ENCODE measurements at regions not wholly inside any gene's neighbourhood (a gene's known extent, or its start where the extent isn't known, plus 50 kb on each side); places are given as distances from the start of the nearest gene placed in this dataset.

DNA sequence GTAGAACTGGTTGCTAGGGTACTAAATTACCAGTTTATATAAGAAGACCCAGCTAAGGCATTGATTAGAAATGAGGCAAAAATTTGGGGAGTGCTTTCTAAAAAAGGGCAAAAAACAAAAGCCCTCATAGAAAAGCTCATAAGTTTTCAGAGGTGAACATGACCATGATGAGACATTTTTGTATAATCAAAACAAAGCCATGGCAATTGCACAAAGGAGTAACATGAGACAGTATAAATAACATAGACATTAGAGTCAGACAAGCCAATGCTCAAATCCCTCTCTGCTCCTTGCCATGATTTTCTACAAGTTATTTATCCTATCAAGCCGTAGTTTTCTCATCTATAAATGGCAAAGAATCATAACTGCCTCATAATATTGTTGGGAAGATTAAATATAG lies 112.2 kb upstream of the ADTRP start:
- no peaks in the 10 kb centered on the region for H3K4me1 ChIP-seq
- H3K36me3 ChIP-seq (ENCODE audit: control insufficient read depth, insufficient read depth, low read length) = no peaks in the 10 kb centered on the region
- no TSS peak for BruUV-seq (replicated peaks)
- Mint-ChIP-seq H3K4me1 (ENCODE audit: low read depth, unreplicated experiment) (no peaks in the 10 kb centered on the region), H3K27me3 (ENCODE audit: insufficient read depth, unreplicated experiment) (peaks cover 11% of the 10 kb centered on the region), H3K36me3 (ENCODE audit: insufficient read depth, unreplicated experiment) (no peaks in the 10 kb centered on the region), H3K9me3 (ENCODE audit: unreplicated experiment) (no peaks in the 10 kb centered on the region), H3K27ac (ENCODE audit: unreplicated experiment) (no peak overlapping the region), H3K4me3 (ENCODE audit: unreplicated experiment) (no peak overlapping the region)
- H3K4me3 ChIP-seq (ENCODE audit: low read depth, low read length) = no peak overlapping the region
- TF ChIP-seq, protein P1, sequence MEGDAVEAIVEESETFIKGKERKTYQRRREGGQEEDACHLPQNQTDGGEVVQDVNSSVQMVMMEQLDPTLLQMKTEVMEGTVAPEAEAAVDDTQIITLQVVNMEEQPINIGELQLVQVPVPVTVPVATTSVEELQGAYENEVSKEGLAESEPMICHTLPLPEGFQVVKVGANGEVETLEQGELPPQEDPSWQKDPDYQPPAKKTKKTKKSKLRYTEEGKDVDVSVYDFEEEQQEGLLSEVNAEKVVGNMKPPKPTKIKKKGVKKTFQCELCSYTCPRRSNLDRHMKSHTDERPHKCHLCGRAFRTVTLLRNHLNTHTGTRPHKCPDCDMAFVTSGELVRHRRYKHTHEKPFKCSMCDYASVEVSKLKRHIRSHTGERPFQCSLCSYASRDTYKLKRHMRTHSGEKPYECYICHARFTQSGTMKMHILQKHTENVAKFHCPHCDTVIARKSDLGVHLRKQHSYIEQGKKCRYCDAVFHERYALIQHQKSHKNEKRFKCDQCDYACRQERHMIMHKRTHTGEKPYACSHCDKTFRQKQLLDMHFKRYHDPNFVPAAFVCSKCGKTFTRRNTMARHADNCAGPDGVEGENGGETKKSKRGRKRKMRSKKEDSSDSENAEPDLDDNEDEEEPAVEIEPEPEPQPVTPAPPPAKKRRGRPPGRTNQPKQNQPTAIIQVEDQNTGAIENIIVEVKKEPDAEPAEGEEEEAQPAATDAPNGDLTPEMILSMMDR (IDR thresholded peaks at IDR 0.05; ENCODE audit: insufficient read depth in 1 of 2, low read depth in 1 of 2, low read length in 1 of 2, severe bottlenecking in 1 of 2, unreplicated experiment in 1 of 2) = no peak
- no peaks in the 10 kb centered on the region for H3K27me3 ChIP-seq (replicated peaks; ENCODE audit: control insufficient read depth, insufficient read depth, low read length)
- no peaks in the 10 kb centered on the region for H3K9me3 ChIP-seq
- no peak for DNase-seq
- intact Hi-C loops (cut with micrococcal nuclease; ENCODE audit: unreplicated experiment) = no loop called here
- POLR2A ChIA-PET = no interaction called here
- CTCF ChIA-PET = no interaction called here

DNA sequence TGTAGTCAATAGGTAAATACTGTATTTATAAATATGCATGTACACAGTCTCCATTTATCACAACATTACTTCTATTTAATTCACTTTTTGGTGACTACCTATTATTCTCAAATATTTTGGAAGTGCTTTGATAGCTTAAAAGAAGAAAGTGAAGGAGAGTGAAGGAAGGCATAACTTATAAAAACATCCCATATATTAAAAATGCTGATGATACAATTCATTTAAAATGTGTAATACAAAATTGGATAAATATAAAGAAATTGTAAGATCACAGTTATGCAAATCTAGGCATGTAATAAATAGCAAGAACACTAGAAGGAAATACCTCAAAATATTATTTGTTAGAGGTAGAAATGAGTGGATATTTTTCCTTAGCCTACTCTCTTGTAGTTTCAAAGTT lies 111.6 kb upstream of the ADTRP start:
- Mint-ChIP-seq H3K36me3 (ENCODE audit: insufficient read depth, unreplicated experiment) (no peaks in the 10 kb centered on the region), H3K4me3 (ENCODE audit: unreplicated experiment) (no peak overlapping the region), H3K9me3 (ENCODE audit: unreplicated experiment) (no peaks in the 10 kb centered on the region), H3K27ac (ENCODE audit: unreplicated experiment) (no peak overlapping the region), H3K4me1 (ENCODE audit: low read depth, unreplicated experiment) (no peaks in the 10 kb centered on the region), H3K27me3 (ENCODE audit: insufficient read depth, unreplicated experiment) (peaks cover 8% of the 10 kb centered on the region)
- intact Hi-C loops (cut with micrococcal nuclease; ENCODE audit: unreplicated experiment) = no loop called here
- TF ChIP-seq, protein P1 (IDR thresholded peaks at IDR 0.05; ENCODE audit: insufficient read depth in 1 of 2, low read depth in 1 of 2, low read length in 1 of 2, severe bottlenecking in 1 of 2, unreplicated experiment in 1 of 2) = no peak
- Histone ChIP-seq H3K4me3 (ENCODE audit: low read depth, low read length) (no peak overlapping the region), H3K9me3 (no peaks in the 10 kb centered on the region), H3K4me1 (no peaks in the 10 kb centered on the region), H3K27me3 (replicated peaks; ENCODE audit: control insufficient read depth, insufficient read depth, low read length) (no peaks in the 10 kb centered on the region), H3K36me3 (ENCODE audit: control insufficient read depth, insufficient read depth, low read length) (no peaks in the 10 kb centered on the region)
- ChIA-PET POLR2A (no interaction called here), CTCF (no interaction called here)
- no peak for DNase-seq
- no TSS peak for BruUV-seq (replicated peaks)

DNA sequence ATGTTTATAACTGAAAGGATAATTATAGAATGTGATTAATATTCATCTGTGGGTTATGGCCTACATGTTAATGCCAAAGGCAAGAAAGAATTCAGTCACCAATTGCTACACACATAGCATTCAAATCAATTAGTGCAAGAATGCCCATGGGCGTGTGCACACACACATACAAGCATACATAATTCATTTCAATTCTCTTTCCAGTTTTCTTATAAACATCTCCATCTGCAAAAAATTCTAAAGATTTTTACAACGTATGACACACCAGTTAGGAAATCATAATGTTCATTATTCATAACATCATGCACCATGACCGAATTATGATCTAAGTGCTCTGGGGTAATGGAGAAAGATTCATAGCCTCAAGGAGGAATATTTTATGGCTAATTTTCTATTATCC lies 111.0 kb upstream of the ADTRP start:
- no peaks in the 10 kb centered on the region for H3K36me3 ChIP-seq (ENCODE audit: control insufficient read depth, insufficient read depth, low read length)
- ChIA-PET CTCF (no interaction called here), POLR2A (no interaction called here)
- BruUV-seq (replicated peaks) = no TSS peak
- no peak for DNase-seq
- intact Hi-C loops (cut with micrococcal nuclease; ENCODE audit: unreplicated experiment) = no loop called here
- H3K4me3 ChIP-seq (ENCODE audit: low read depth, low read length) = no peak overlapping the region
- no peaks in the 10 kb centered on the region for H3K27me3 ChIP-seq (replicated peaks; ENCODE audit: control insufficient read depth, insufficient read depth, low read length)
- H3K27ac Mint-ChIP-seq (ENCODE audit: unreplicated experiment) = no peak overlapping the region
- H3K9me3 Mint-ChIP-seq (ENCODE audit: unreplicated experiment) = no peaks in the 10 kb centered on the region
- H3K9me3 ChIP-seq = no peaks in the 10 kb centered on the region
- H3K4me1 Mint-ChIP-seq (ENCODE audit: low read depth, unreplicated experiment) = no peaks in the 10 kb centered on the region
- no peaks in the 10 kb centered on the region for H3K36me3 Mint-ChIP-seq (ENCODE audit: insufficient read depth, unreplicated experiment)
- H3K27me3 Mint-ChIP-seq (ENCODE audit: insufficient read depth, unreplicated experiment) = peaks cover 8% of the 10 kb centered on the region
- H3K4me3 Mint-ChIP-seq (ENCODE audit: unreplicated experiment) = no peak overlapping the region
- H3K4me1 ChIP-seq = no peaks in the 10 kb centered on the region
- TF ChIP-seq, protein P1 (IDR thresholded peaks at IDR 0.05; ENCODE audit: insufficient read depth in 1 of 2, low read depth in 1 of 2, low read length in 1 of 2, severe bottlenecking in 1 of 2, unreplicated experiment in 1 of 2) = no peak

Measured in Caco-2 (cell line).